AG09319 (cell line): ENCODE measurements at regions not wholly inside any gene's neighbourhood (a gene's known extent, or its start where the extent isn't known, plus 50 kb on each side); places are given as distances from the start of the nearest gene placed in this dataset.

Experiments
- DNase-seq: peaks from one replicate; pipeline ENCODE4 v3.0.0-alpha.2; 2010; ENCODE audit warnings: low read depth; ENCODE audit errors: extremely low read depth
- TF ChIP-seq, protein P1 (sequence below): IDR thresholded peaks from 2 replicates; pipeline ENCODE4 v1.5.1; 2011; ENCODE audit warnings: low read depth, mild to moderate bottlenecking, inconsistent platforms, low read length, moderate library complexity

DNA sequence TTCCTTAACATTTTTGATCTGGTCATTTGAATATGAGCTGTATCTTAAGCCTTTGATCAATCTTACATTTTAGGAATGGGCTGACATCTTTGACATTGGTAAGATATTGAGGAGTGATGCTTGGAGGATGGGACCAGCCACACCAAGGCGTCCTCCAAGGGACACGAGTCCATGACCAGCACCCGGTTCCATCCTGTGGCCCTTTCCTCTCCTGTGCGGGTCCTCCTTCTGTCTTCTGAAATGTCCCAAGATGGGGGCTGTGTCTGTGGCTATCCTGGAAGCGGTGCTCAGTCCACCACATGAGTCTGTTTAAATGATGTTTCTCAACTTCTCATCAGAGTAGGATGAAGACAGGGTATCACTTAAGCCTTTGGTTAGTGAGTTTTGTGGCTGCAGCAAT is 67.3 kb upstream of the SHH start:
- TF ChIP-seq, protein P1, sequence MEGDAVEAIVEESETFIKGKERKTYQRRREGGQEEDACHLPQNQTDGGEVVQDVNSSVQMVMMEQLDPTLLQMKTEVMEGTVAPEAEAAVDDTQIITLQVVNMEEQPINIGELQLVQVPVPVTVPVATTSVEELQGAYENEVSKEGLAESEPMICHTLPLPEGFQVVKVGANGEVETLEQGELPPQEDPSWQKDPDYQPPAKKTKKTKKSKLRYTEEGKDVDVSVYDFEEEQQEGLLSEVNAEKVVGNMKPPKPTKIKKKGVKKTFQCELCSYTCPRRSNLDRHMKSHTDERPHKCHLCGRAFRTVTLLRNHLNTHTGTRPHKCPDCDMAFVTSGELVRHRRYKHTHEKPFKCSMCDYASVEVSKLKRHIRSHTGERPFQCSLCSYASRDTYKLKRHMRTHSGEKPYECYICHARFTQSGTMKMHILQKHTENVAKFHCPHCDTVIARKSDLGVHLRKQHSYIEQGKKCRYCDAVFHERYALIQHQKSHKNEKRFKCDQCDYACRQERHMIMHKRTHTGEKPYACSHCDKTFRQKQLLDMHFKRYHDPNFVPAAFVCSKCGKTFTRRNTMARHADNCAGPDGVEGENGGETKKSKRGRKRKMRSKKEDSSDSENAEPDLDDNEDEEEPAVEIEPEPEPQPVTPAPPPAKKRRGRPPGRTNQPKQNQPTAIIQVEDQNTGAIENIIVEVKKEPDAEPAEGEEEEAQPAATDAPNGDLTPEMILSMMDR: no peak
- no peak for DNase-seq

DNA sequence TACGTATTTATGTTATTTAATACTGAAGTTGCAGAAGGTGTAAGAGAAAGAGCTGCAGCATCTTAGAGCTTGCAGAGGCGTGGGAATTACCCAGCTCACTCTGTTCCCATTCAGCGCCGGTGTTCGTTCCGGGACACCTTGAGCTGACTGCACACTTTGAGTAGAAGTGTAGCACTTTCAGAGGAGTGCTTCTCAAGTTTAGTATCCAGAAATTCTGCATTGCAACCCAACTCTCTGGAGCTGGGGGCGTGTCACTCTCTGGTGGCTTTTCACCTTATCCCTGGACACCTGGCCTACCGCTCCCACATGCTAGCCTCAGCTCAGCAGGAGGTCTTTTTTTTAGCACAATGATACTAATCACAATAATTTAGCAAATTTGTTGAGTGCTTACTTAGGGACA is 66.4 kb upstream of the SHH start:
- no peak for DNase-seq
- TF ChIP-seq, protein P1: no peak

DNA sequence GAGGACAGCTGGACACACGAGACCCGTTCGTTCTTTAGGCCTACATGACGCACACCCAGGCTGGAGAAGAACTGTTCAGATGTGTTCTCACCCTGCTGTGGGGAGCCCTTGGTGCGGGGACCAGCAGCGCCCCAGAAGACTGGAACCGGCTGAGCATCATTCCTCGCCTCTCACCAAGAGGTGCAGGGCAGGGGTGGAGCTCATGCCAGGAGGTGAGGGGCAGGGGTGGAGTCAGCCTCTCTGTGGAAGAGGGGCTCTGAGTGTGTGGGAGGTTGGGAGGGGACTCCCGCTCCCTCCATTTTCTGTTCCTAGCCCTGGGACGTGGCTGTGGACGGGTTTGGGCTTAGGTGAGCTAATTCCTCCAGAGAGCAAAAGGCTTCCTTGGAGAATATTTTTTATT is 66.0 kb upstream of the SHH start:
- no peak for DNase-seq
- TF ChIP-seq, protein P1: no peak

DNA sequence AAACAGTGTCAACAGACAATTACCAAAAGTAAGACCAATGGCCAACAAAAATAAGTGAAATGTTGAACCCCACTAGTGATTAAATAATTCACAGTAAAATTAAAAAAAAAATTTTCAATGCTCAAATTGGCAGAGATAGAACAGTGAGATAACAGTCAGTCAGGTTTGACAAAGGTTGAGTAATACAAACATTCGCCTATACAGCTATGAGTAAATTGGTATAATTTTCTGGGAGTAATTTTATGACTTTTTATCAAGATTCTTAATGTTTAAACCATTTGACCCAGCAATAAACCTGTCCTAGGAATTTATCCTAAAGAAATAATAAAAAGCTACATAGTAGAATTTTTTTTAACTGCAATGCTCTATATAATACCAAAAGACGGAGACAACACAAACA is 64.9 kb upstream of the SHH start:
- TF ChIP-seq, protein P1: no peak
- no peak for DNase-seq

DNA sequence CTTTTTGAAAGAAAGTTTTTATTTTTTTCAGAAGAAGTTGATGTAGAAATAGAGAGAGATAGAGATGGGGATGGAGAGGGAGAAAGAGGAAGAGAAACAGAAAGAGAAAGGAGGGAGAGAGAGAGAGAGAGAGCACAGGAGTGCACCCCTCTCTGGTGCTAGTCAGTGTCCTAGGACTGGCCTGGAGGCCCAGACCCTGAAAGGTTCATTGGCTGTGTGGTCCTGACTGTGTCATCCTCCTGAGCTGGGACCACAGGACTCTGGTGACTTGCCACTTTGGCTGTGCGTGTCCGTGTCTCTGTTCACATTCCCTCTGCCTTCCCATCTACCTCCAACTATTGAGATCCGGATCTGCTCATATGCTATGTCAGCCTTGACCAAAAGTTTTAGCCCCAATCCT is 62.1 kb upstream of the SHH start:
- TF ChIP-seq, protein P1: no peak
- DNase-seq: no peak

DNA sequence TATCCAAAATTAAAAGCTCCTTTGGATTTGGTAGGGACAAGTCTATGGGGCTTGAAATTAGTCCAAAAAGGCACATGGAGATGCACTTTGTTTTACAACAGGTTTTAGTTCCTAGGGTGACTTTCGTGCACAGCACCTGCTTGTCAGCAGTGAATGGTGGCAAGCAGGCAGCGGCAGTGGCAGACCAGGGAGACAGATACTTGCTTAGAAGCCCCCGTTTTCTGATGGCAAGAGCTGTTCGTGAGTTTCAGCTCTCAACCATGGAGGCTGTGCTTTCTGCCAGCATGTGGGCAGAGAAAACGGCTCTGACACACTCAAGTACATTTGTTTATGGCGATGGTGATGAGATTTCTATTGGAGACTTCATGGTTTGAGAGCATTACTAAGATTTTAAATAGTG is 61.7 kb upstream of the SHH start:
- DNase-seq: no peak
- TF ChIP-seq, protein P1: no peak

DNA sequence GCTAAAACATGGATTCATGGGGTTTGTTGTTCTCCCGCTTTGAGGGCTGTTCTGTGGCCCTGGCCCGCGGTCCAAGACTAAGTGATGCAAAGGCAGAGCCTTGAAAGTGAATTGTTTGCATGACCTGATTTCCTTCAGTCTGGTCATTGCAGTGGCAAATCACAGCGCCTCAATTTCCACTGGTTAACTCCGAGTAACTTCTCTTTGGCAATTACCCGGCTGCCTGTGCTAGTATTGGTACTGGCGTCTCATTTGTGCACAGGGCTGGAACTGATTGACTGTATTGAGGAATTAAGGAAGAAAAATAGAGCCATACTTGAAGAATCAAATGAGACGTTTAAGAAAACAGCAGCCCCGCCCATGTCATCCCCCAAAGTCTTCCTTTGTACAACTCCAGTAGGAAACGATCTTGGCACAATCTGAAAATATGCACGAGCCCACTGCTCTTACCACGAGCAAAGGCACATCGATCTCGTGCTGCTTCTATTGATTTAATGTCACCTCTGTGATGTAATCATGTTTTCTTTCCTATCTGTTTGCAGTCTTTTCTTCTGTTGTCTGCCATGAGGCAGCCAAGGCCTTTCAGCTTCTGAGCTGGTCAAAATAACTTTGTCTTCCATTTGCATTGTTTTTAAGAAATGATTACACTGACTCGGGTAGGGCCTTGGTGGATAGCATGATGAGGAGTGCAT is 60.6 kb upstream of the SHH start:
- no peak for DNase-seq
- TF ChIP-seq, protein P1: no peak
